HL-60 (cell line): ENCODE measurements at regions not wholly inside any gene's neighbourhood (a gene's known extent, or its start where the extent isn't known, plus 50 kb on each side); places are given as distances from the start of the nearest gene placed in this dataset.

Experiments used
- DNase-seq, 2 experiments: peaks; one replicate each; pipeline ENCODE4 v3.0.0-alpha.2; 2010 to 2020; ENCODE audit warnings: low read depth in 1 of 2, low spot score in 1 of 2
- H3K27ac ChIP-seq: fragments of 250-450 bp; sonication (Bioruptor Pico); replicated peaks from 2 replicates; pipeline ENCODE4 v1.5.1; 2020; ENCODE audit warnings: mild to moderate bottlenecking, moderate library complexity
- H3K27me3 ChIP-seq: fragments of 250-450 bp; sonication (Bioruptor Pico); 2 replicates; pipeline ENCODE4 v1.5.1; 2021; ENCODE audit warnings: mild to moderate bottlenecking, moderate library complexity; ENCODE audit not compliant: insufficient read depth, poor library complexity, severe bottlenecking
- H3K4me3 ChIP-seq: replicated peaks from 2 replicates; pipeline ENCODE4 v1.5.1; 2011; ENCODE audit warnings: mild to moderate bottlenecking, control low read depth, low read length; ENCODE audit not compliant: insufficient read depth
- GABPA ChIP-seq: IDR thresholded peaks from 2 replicates; pipeline ENCODE4 v1.6.1; 2012; ENCODE audit warnings: low read depth
- POLR2AphosphoS5 ChIP-seq: IDR thresholded peaks from 2 replicates; pipeline ENCODE4 v1.6.1; 2012; ENCODE audit warnings: low read depth
- SPI1 ChIP-seq: IDR thresholded peaks from 2 replicates; pipeline ENCODE4 v1.6.1; 2012; ENCODE audit warnings: low read depth, mild to moderate bottlenecking, borderline replicate concordance
- TF ChIP-seq, protein P1 (sequence below): IDR thresholded peaks from 2 replicates; pipeline ENCODE4 v1.6.1; 2012; ENCODE audit warnings: low read depth; ENCODE audit not compliant: insufficient replicate concordance
- TF ChIP-seq, protein P2 (sequence below): IDR thresholded peaks from one replicate; pipeline ENCODE4 v1.5.1; 2011; ENCODE audit warnings: low read length, control low read depth, inconsistent platforms; ENCODE audit not compliant: insufficient read depth

- H3K27ac ChIP-seq = no peak overlapping the region
Measured at GRCh38 chr11:110764485-110764884, 52.2 kb upstream of the ARHGAP20 start.

DNA sequence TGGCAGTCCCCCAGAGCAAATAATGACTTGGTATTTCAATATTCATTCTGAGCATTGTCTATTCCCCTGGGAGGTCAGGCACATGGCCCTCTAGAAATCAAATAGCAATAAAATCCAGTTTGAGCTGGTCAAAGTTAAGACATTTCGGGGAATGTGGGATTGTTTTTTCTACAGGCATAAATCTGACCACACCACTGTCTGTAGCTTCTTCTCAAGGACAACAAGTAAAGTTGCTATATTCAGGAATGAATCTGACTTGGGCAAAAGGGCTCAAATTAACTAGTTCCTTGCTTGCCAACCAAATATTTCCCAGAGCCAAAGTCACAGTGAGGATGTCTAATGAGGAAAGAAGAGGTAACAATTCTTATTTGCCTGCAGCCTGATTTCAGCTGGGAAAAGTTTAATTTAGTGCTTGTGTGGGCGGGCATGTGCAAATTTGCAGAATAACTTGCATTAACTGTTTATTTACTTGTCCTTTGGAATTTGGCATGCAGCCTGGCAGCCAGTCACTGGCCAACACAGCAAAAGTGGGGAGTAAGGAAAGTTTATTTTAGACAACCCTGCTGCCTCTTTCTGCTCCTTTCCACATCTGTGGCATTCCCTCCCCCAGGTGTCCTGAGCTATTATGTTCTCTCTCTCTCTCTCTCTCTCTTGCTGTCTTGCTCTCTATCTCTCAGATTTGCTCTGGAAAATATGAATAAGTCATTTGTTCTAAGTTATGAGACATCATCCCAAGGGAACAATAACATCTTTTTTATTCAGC is 51.2 kb upstream of the ARHGAP20 start:
- no peak for DNase-seq
- Histone ChIP-seq H3K27me3 (no peaks in the 10 kb centered on the region), H3K27ac (no peak overlapping the region), H3K4me3 (no peak overlapping the region)
- TF ChIP-seq, protein P1, sequence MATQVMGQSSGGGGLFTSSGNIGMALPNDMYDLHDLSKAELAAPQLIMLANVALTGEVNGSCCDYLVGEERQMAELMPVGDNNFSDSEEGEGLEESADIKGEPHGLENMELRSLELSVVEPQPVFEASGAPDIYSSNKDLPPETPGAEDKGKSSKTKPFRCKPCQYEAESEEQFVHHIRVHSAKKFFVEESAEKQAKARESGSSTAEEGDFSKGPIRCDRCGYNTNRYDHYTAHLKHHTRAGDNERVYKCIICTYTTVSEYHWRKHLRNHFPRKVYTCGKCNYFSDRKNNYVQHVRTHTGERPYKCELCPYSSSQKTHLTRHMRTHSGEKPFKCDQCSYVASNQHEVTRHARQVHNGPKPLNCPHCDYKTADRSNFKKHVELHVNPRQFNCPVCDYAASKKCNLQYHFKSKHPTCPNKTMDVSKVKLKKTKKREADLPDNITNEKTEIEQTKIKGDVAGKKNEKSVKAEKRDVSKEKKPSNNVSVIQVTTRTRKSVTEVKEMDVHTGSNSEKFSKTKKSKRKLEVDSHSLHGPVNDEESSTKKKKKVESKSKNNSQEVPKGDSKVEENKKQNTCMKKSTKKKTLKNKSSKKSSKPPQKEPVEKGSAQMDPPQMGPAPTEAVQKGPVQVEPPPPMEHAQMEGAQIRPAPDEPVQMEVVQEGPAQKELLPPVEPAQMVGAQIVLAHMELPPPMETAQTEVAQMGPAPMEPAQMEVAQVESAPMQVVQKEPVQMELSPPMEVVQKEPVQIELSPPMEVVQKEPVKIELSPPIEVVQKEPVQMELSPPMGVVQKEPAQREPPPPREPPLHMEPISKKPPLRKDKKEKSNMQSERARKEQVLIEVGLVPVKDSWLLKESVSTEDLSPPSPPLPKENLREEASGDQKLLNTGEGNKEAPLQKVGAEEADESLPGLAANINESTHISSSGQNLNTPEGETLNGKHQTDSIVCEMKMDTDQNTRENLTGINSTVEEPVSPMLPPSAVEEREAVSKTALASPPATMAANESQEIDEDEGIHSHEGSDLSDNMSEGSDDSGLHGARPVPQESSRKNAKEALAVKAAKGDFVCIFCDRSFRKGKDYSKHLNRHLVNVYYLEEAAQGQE = no peak
- TF ChIP-seq GABPA = no peak
- TF ChIP-seq POLR2AphosphoS5 = no peak
- no peak for TF ChIP-seq SPI1
- TF ChIP-seq, protein P2, sequence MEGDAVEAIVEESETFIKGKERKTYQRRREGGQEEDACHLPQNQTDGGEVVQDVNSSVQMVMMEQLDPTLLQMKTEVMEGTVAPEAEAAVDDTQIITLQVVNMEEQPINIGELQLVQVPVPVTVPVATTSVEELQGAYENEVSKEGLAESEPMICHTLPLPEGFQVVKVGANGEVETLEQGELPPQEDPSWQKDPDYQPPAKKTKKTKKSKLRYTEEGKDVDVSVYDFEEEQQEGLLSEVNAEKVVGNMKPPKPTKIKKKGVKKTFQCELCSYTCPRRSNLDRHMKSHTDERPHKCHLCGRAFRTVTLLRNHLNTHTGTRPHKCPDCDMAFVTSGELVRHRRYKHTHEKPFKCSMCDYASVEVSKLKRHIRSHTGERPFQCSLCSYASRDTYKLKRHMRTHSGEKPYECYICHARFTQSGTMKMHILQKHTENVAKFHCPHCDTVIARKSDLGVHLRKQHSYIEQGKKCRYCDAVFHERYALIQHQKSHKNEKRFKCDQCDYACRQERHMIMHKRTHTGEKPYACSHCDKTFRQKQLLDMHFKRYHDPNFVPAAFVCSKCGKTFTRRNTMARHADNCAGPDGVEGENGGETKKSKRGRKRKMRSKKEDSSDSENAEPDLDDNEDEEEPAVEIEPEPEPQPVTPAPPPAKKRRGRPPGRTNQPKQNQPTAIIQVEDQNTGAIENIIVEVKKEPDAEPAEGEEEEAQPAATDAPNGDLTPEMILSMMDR = no peak

More at GRCh38 chr11:110764485-110764884, 52.2 kb upstream of the ARHGAP20 start:
- Histone ChIP-seq H3K27me3 (no peaks in the 10 kb centered on the region), H3K4me3 (no peak overlapping the region)
- DNase-seq = no peak
- TF ChIP-seq GABPA (no peak), POLR2AphosphoS5 (no peak), SPI1 (no peak)
- TF ChIP-seq, protein P1 = no peak
- TF ChIP-seq, protein P2 = no peak

- no peak for DNase-seq
- no peak overlapping the region for H3K4me3 ChIP-seq
- H3K27ac ChIP-seq = no peak overlapping the region
- TF ChIP-seq SPI1 (no peak), POLR2AphosphoS5 (no peak), GABPA (no peak)
- TF ChIP-seq, protein P2 = no peak
- TF ChIP-seq, protein P1 = no peak
- H3K27me3 ChIP-seq = no peaks in the 10 kb centered on the region
Measured at GRCh38 chr11:110762590-110762989, 50.4 kb upstream of the ARHGAP20 start.
